Mesodermal cell (in vitro differentiated cells): ENCODE measurements at regions not wholly inside any gene's neighbourhood (a gene's known extent, or its start where the extent isn't known, plus 50 kb on each side); places are given as distances from the start of the nearest gene placed in this dataset.

ENCODE experiments used
- H3K27ac ChIP-seq: 2 replicates; pipeline ENCODE4 v1.7.0; 2013; ENCODE audit warnings: mild to moderate bottlenecking, low read depth, low read length, moderate library complexity; ENCODE audit not compliant: severe bottlenecking
- H3K36me3 ChIP-seq: 2 replicates; pipeline ENCODE4 v1.7.1; 2013; ENCODE audit warnings: mild to moderate bottlenecking, low read length, moderate library complexity; ENCODE audit not compliant: control insufficient read depth, insufficient read depth
- H3K4me1 ChIP-seq: one replicate; pipeline ENCODE4 v1.7.1; 2013; ENCODE audit warnings: mild to moderate bottlenecking, low read length; ENCODE audit not compliant: insufficient read depth, control insufficient read depth, poor library complexity, severe bottlenecking
- H3K4me3 ChIP-seq: 2 replicates; pipeline ENCODE4 v1.7.0; 2013; ENCODE audit warnings: low read length, control low read depth, mild to moderate bottlenecking; ENCODE audit not compliant: insufficient read depth, poor library complexity, severe bottlenecking; ENCODE audit errors: extremely low read depth
- H3K9me3 ChIP-seq: 2 replicates; pipeline ENCODE4 v1.7.1; 2013; ENCODE audit warnings: mild to moderate bottlenecking, low read length, moderate library complexity; ENCODE audit not compliant: control insufficient read depth
- WGBS, 2 experiments: methylation state at CpG; one replicate each; pipeline ENCODE4 v1.1.5; 2013; ENCODE audit warnings: missing lambda C conversion rate in 2 of 2; ENCODE audit not compliant: insufficient coverage in 2 of 2; 5-methylcytosine and 5-hydroxymethylcytosine counted together

GRCh38 chr4:114474188-114474800 lies 124.3 kb upstream of the UGT8 start:
- Histone ChIP-seq H3K27ac (no peak overlapping the region), H3K9me3 (no peaks in the 10 kb centered on the region), H3K4me3 (no peak overlapping the region), H3K4me1 (no peaks in the 10 kb centered on the region), H3K36me3 (no peaks in the 10 kb centered on the region)
- no CpG with 5 or more reads among the region's 3 CpGs for WGBS, 2 experiments

GRCh38 chr4:114476310-114476709 lies 122.3 kb upstream of the UGT8 start:
- H3K9me3 ChIP-seq = no peaks in the 10 kb centered on the region
- H3K4me3 ChIP-seq = no peak overlapping the region
- WGBS, 2 experiments = 89% methylated on average over 8 to 9 of the region's 9 CpGs
- H3K4me1 ChIP-seq = no peaks in the 10 kb centered on the region
- H3K36me3 ChIP-seq = no peaks in the 10 kb centered on the region
- no peak overlapping the region for H3K27ac ChIP-seq

GRCh38 chr4:114479595-114479994 lies 119.0 kb upstream of the UGT8 start:
- 87 to 95% methylated on average over 2 to 3 of the region's 3 CpGs for WGBS, 2 experiments
- Histone ChIP-seq H3K4me3 (no peak overlapping the region), H3K27ac (no peak overlapping the region), H3K4me1 (no peaks in the 10 kb centered on the region), H3K36me3 (no peaks in the 10 kb centered on the region), H3K9me3 (no peaks in the 10 kb centered on the region)

GRCh38 chr4:114481856-114482255 lies 116.8 kb upstream of the UGT8 start:
- Histone ChIP-seq H3K4me3 (no peak overlapping the region), H3K27ac (no peak overlapping the region), H3K36me3 (no peaks in the 10 kb centered on the region), H3K4me1 (no peaks in the 10 kb centered on the region), H3K9me3 (no peaks in the 10 kb centered on the region)
- WGBS, 2 experiments = 93% methylated on average over 12 to 17 of the region's 18 CpGs

- Histone ChIP-seq H3K4me3 (no peak overlapping the region), H3K36me3 (no peaks in the 10 kb centered on the region), H3K4me1 (no peaks in the 10 kb centered on the region), H3K27ac (no peak overlapping the region), H3K9me3 (no peaks in the 10 kb centered on the region)
- WGBS, 2 experiments = no CpG with 5 or more reads among the region's 3 CpGs
Observed at GRCh38 chr4:114487101-114487500, 111.5 kb upstream of the UGT8 start.

- Histone ChIP-seq H3K4me3 (no peak overlapping the region), H3K9me3 (no peaks in the 10 kb centered on the region), H3K27ac (no peak overlapping the region), H3K36me3 (no peaks in the 10 kb centered on the region), H3K4me1 (no peaks in the 10 kb centered on the region)
- whole genome bisulfite sequencing, 2 experiments = 80% methylated on average over 1 of the region's 3 CpGs; no CpG with 5 or more reads in 1 of the 2 experiments
Observed at GRCh38 chr4:114488301-114488982, 110.2 kb upstream of the UGT8 start.

GRCh38 chr4:114494246-114494803 lies 104.3 kb upstream of the UGT8 start:
- Histone ChIP-seq H3K4me1 (no peaks in the 10 kb centered on the region), H3K9me3 (no peaks in the 10 kb centered on the region), H3K36me3 (no peaks in the 10 kb centered on the region), H3K27ac (no peak overlapping the region), H3K4me3 (no peak overlapping the region)
- whole genome bisulfite sequencing, 2 experiments = 50% methylated on average over 1 of the region's 2 CpGs; no CpG with 5 or more reads in 1 of the 2 experiments

GRCh38 chr4:114495471-114495928 lies 103.1 kb upstream of the UGT8 start:
- Histone ChIP-seq H3K36me3 (no peaks in the 10 kb centered on the region), H3K9me3 (no peaks in the 10 kb centered on the region), H3K4me1 (no peaks in the 10 kb centered on the region), H3K27ac (no peak overlapping the region), H3K4me3 (no peak overlapping the region)
- 49 to 71% methylated on average over 3 to 8 of the region's 8 CpGs for WGBS, 2 experiments

GRCh38 chr4:114497116-114497515 lies 101.5 kb upstream of the UGT8 start:
- no peaks in the 10 kb centered on the region for H3K36me3 ChIP-seq
- no peaks in the 10 kb centered on the region for H3K4me1 ChIP-seq
- no peak overlapping the region for H3K27ac ChIP-seq
- no peak overlapping the region for H3K4me3 ChIP-seq
- H3K9me3 ChIP-seq = no peaks in the 10 kb centered on the region

- no peak overlapping the region for H3K27ac ChIP-seq
- H3K9me3 ChIP-seq = no peaks in the 10 kb centered on the region
Observed at GRCh38 chr4:114509340-114509739, 89.3 kb upstream of the UGT8 start.

More at GRCh38 chr4:114509340-114509739, 89.3 kb upstream of the UGT8 start:
- H3K4me1 ChIP-seq = no peaks in the 10 kb centered on the region
- H3K4me3 ChIP-seq = no peak overlapping the region
- H3K36me3 ChIP-seq = no peaks in the 10 kb centered on the region
